Stomach (tissue), 4 donors: ENCODE measurements at regions not wholly inside any gene's neighbourhood (a gene's known extent, or its start where the extent isn't known, plus 50 kb on each side); places are given as distances from the start of the nearest gene placed in this dataset.

ENCODE experiments used
- POLR2AphosphoS5 ChIP-seq, 3 donors: sonication (generic); formaldehyde crosslinking; IDR thresholded peaks; one replicate each; pipeline ENCODE4 v1.6.1; 2016; ENCODE audit warnings: antibody characterized with exemption in 3 of 3
- TF ChIP-seq, protein P1 (sequence below), 7 experiments: fragments of 450-650 bp in 4 of 7; fragments of 200-600 bp in 3 of 7; sonication (generic) in 3 of 7; IDR thresholded peaks; one replicate each; pipeline ENCODE4 v1.5.1; 2016 to 2019; ENCODE audit warnings: antibody characterized with exemption in 7 of 7, control low read depth in 2 of 7, mild to moderate bottlenecking in 1 of 7

DNA sequence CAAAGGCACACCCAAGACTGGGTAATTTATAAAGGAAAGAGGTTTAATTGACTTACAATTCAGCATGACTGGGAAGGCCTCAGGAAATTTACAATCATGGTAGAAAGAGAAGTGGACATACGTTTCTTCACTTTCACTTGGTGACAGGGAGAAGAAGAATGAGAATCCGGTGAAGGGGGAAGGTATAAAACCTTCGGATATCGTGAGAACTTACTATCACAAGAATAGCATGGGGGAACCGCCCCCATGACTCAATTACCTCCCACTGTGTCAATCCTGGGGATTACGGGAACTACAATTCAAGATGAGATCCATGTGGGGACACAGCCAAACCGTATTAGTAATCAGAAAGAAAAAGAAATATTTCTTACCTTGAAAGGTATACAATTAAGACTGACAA lies 782.9 kb upstream of the HS3ST1 start:
- TF ChIP-seq, protein P1, sequence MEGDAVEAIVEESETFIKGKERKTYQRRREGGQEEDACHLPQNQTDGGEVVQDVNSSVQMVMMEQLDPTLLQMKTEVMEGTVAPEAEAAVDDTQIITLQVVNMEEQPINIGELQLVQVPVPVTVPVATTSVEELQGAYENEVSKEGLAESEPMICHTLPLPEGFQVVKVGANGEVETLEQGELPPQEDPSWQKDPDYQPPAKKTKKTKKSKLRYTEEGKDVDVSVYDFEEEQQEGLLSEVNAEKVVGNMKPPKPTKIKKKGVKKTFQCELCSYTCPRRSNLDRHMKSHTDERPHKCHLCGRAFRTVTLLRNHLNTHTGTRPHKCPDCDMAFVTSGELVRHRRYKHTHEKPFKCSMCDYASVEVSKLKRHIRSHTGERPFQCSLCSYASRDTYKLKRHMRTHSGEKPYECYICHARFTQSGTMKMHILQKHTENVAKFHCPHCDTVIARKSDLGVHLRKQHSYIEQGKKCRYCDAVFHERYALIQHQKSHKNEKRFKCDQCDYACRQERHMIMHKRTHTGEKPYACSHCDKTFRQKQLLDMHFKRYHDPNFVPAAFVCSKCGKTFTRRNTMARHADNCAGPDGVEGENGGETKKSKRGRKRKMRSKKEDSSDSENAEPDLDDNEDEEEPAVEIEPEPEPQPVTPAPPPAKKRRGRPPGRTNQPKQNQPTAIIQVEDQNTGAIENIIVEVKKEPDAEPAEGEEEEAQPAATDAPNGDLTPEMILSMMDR (IDR thresholded peaks at IDR 0.05) = no peak
- no peak for TF ChIP-seq POLR2AphosphoS5 (IDR thresholded peaks at IDR 0.05)
